ENCODE measurements at regions not wholly inside any gene's neighbourhood (a gene's known extent, or its start where the extent isn't known, plus 50 kb on each side); places are given as distances from the start of the nearest gene placed in this dataset.

GRCh38 chr4:124505211-124505610 is 207.3 kb downstream of the ANKRD50 start:
- Histone ChIP-seq H4K20me1 (ENCODE audit: insufficient read depth) (no peaks in the 10 kb centered on the region), H3K27ac (ENCODE audit: low read length) (no peak overlapping the region), H3K36me3 (ENCODE audit: insufficient read depth, low read length) (no peaks in the 10 kb centered on the region), H3K27me3 (ENCODE audit: insufficient read depth, low read depth, low read length) (no peaks in the 10 kb centered on the region), H3F3A (ENCODE audit: insufficient read depth, low read length, poor library complexity, severe bottlenecking) (no peaks in the 10 kb centered on the region), H3K4me2 (ENCODE audit: low read length) (no peak overlapping the region), H3K79me2 (replicated peaks; ENCODE audit: insufficient read depth, low read length) (no peaks in the 10 kb centered on the region), H2AFZ (ENCODE audit: low read depth, low read length) (no peak overlapping the region), H3K9ac (ENCODE audit: low read length) (no peak overlapping the region), H3K9me3 (ENCODE audit: low read length) (no peaks in the 10 kb centered on the region), H3K9me2 (ENCODE audit: insufficient read depth, low read length) (no peaks in the 10 kb centered on the region), H3K4me3 (ENCODE audit: low read length) (no peak overlapping the region)
- no peak for TF ChIP-seq EP300 (conservative IDR thresholded peaks at IDR 0.05; ENCODE audit: poor library complexity, severe bottlenecking)
- no peak for TF ChIP-seq REST (IDR thresholded peaks at IDR 0.05; ENCODE audit: borderline replicate concordance)
- no peak for TF ChIP-seq EZH2 (IDR thresholded peaks at IDR 0.05; ENCODE audit: borderline replicate concordance, insufficient read depth, low read length, poor library complexity, severe bottlenecking)
- no peak for TF ChIP-seq MXI1 (conservative IDR thresholded peaks at IDR 0.05; ENCODE audit: poor library complexity, severe bottlenecking)
- no peak for TF ChIP-seq TAF1 (IDR thresholded peaks at IDR 0.05; ENCODE audit: low read depth)
- no peak for TF ChIP-seq RAD21 (conservative IDR thresholded peaks at IDR 0.05)
- no peak for TF ChIP-seq CTCF (IDR thresholded peaks at IDR 0.05; ENCODE audit: poor library complexity, severe bottlenecking)
- no peak for TF ChIP-seq SMC3 (conservative IDR thresholded peaks at IDR 0.05; ENCODE audit: poor library complexity)
- no peak for TF ChIP-seq POLR2AphosphoS5 (IDR thresholded peaks at IDR 0.05)

GRCh38 chr4:124509151-124509550 is 203.4 kb downstream of the ANKRD50 start:
- H3K27ac ChIP-seq (ENCODE audit: low read length) = no peak overlapping the region
- no peak for TF ChIP-seq POLR2AphosphoS5 (IDR thresholded peaks at IDR 0.05)
- no peak for TF ChIP-seq REST (IDR thresholded peaks at IDR 0.05; ENCODE audit: borderline replicate concordance)
- no peak for TF ChIP-seq EP300 (conservative IDR thresholded peaks at IDR 0.05; ENCODE audit: poor library complexity, severe bottlenecking)
- TF ChIP-seq EZH2 (IDR thresholded peaks at IDR 0.05; ENCODE audit: borderline replicate concordance, insufficient read depth, low read length, poor library complexity, severe bottlenecking) = no peak
- no peak for TF ChIP-seq RAD21 (conservative IDR thresholded peaks at IDR 0.05)
- no peak for TF ChIP-seq MXI1 (conservative IDR thresholded peaks at IDR 0.05; ENCODE audit: poor library complexity, severe bottlenecking)
- no peak for TF ChIP-seq SMC3 (conservative IDR thresholded peaks at IDR 0.05; ENCODE audit: poor library complexity)
- no peak for TF ChIP-seq TAF1 (IDR thresholded peaks at IDR 0.05; ENCODE audit: low read depth)
- TF ChIP-seq CTCF (IDR thresholded peaks at IDR 0.05; ENCODE audit: poor library complexity, severe bottlenecking) = no peak

More at GRCh38 chr4:124509151-124509550, 203.4 kb downstream of the ANKRD50 start:
- Histone ChIP-seq H3F3A (ENCODE audit: insufficient read depth, low read length, poor library complexity, severe bottlenecking) (no peaks in the 10 kb centered on the region), H3K4me3 (ENCODE audit: low read length) (no peak overlapping the region), H4K20me1 (ENCODE audit: insufficient read depth) (no peaks in the 10 kb centered on the region), H3K4me2 (ENCODE audit: low read length) (no peak overlapping the region), H3K9ac (ENCODE audit: low read length) (no peak overlapping the region), H2AFZ (ENCODE audit: low read depth, low read length) (no peak overlapping the region), H3K79me2 (replicated peaks; ENCODE audit: insufficient read depth, low read length) (no peaks in the 10 kb centered on the region), H3K27me3 (ENCODE audit: insufficient read depth, low read depth, low read length) (no peaks in the 10 kb centered on the region), H3K9me2 (ENCODE audit: insufficient read depth, low read length) (no peaks in the 10 kb centered on the region), H3K9me3 (ENCODE audit: low read length) (no peaks in the 10 kb centered on the region), H3K36me3 (ENCODE audit: insufficient read depth, low read length) (no peaks in the 10 kb centered on the region)

Data from neural cell (in vitro differentiated cells).